ENCODE measurements at regions not wholly inside any gene's neighbourhood (a gene's known extent, or its start where the extent isn't known, plus 50 kb on each side); places are given as distances from the start of the nearest gene placed in this dataset.

- DNase-seq = no peak
- Mint-ChIP-seq H3K36me3 (ENCODE audit: insufficient read depth in 1 of 3, low read depth in 3 of 3) (no peaks in the 10 kb centered on the region), H3K27ac (peak overlapping the region in 1 of 3 experiments; percentile 31; a peak in 1 of 7 replicates), H3K27me3 (ENCODE audit: low read depth) (peaks cover 4% of the 10 kb centered on the region; the same call in 1 of the 2 replicates), H3K4me3 (no peak overlapping the region), H3K4me1 (peaks cover 24 to 33% of the 10 kb centered on the region in 2 experiments), H3K9me3 (no peaks in the 10 kb centered on the region)
- no peak overlapping the region for H3K9ac ChIP-seq (ENCODE audit: extremely low read depth, insufficient read length, low read length)
- TF ChIP-seq CTCF (conservative IDR thresholded peaks at IDR 0.05) = no peak
- no CpG with 5 or more reads among the region's 5 CpGs for WGBS (ENCODE audit: extremely low coverage, insufficient read length, low lambda C conversion rate)
- H4K5ac ChIP-seq (ENCODE audit: insufficient read length, low read depth, low read length) = no peak overlapping the region
- no peak overlapping the region for H4K8ac ChIP-seq (replicated peaks; ENCODE audit: insufficient read length, low read depth, low read length)
- no peaks in the 10 kb centered on the region for H3K27me3 ChIP-seq (ENCODE audit: insufficient read depth, low read length)
- H3K9me3 ChIP-seq (ENCODE audit: control insufficient read depth, low read depth, low read length) = no peaks in the 10 kb centered on the region
- H2AFZ ChIP-seq (ENCODE audit: low read length) = no peak overlapping the region
- H4K20me1 ChIP-seq (ENCODE audit: control insufficient read depth, insufficient read depth, insufficient read length) = no peaks in the 10 kb centered on the region
- no peak overlapping the region for H2BK120ac ChIP-seq (ENCODE audit: low read depth, low read length, poor library complexity, severe bottlenecking)
- no peak overlapping the region for H2BK15ac ChIP-seq (ENCODE audit: low read depth, low read length)
- H2BK12ac ChIP-seq (ENCODE audit: insufficient read length, low read depth, low read length) = no peak overlapping the region
- no peak overlapping the region for H3K4ac ChIP-seq (ENCODE audit: low read depth, low read length)
- H3K18ac ChIP-seq (ENCODE audit: insufficient read length, low read depth, low read length) = no peak overlapping the region
- no peaks in the 10 kb centered on the region for H3K79me2 ChIP-seq (ENCODE audit: insufficient read depth, low read length)
- peaks cover 5% of the 10 kb centered on the region; the same call in 1 of the 2 replicates for H3K4me1 ChIP-seq (ENCODE audit: insufficient read depth, low read length)
- H3K27ac ChIP-seq (ENCODE audit: insufficient read length, low read depth, low read length) = no peak overlapping the region
- no peak overlapping the region for H2BK20ac ChIP-seq (ENCODE audit: low read depth, low read length, poor library complexity, severe bottlenecking)
- no peak overlapping the region for H3K4me2 ChIP-seq (ENCODE audit: insufficient read depth, insufficient read length, low read length)
- H3T11ph ChIP-seq (ENCODE audit: low read length) = no peak overlapping the region
- no peaks in the 10 kb centered on the region for H3K23me2 ChIP-seq (ENCODE audit: insufficient read length, low read depth, low read length, poor library complexity, severe bottlenecking)
- H2BK5ac ChIP-seq (ENCODE audit: insufficient read length, low read length) = no peak overlapping the region
- no peak overlapping the region for H3K56ac ChIP-seq (ENCODE audit: insufficient read length, low read depth, low read length)
- no peak overlapping the region for H4K91ac ChIP-seq (ENCODE audit: insufficient read length, low read depth, low read length)
- no peaks in the 10 kb centered on the region for H3K79me1 ChIP-seq (ENCODE audit: insufficient read depth, low read depth, low read length, poor library complexity, severe bottlenecking)
- no peak overlapping the region for H2AK5ac ChIP-seq (ENCODE audit: insufficient read length, low read length)
- H3K23ac ChIP-seq (ENCODE audit: insufficient read length, low read depth, low read length) = no peak overlapping the region
- no peak overlapping the region for H3K14ac ChIP-seq (ENCODE audit: insufficient read depth, low read length)
Measured at GRCh38 chr18:49731421-49731841, 81.9 kb downstream of the ACAA2 start.
